Stimulated activated CD8-positive, alpha-beta memory T cell treated with anti-CD3 and anti-CD28 coated beads, Interleukin-4, amount 100 ng/mL, for 4 hours (primary cell): ENCODE measurements at regions not wholly inside any gene's neighbourhood (a gene's known extent, or its start where the extent isn't known, plus 50 kb on each side); places are given as distances from the start of the nearest gene placed in this dataset.

Source experiments
- DNase-seq, 2 donors: peaks; one replicate each; pipeline ENCODE4 v3.0.0-alpha.2; 2020; ENCODE audit warnings: low read depth in 2 of 2, low spot score in 1 of 2

DNA sequence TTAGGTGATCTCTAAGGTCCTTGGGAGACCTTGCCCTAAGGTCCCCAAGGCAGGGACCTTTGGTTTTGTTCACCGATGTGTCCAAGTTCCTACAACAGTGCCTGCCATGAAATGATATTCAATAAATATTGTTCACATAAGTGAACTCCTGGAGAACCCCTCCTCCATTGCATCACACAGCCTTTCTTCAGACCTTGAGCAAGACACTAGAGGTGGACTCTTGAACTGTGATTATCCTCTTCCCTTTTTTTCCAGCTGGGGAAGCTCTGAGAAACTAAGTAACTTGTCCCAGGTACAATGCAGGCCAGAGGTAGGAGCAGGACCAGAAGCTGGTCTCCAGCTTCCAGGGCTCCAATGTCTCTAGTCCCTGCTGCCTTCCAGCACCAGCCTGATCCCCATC is 76.6 kb upstream of the LMO1 start:
- no peak for DNase-seq

DNA sequence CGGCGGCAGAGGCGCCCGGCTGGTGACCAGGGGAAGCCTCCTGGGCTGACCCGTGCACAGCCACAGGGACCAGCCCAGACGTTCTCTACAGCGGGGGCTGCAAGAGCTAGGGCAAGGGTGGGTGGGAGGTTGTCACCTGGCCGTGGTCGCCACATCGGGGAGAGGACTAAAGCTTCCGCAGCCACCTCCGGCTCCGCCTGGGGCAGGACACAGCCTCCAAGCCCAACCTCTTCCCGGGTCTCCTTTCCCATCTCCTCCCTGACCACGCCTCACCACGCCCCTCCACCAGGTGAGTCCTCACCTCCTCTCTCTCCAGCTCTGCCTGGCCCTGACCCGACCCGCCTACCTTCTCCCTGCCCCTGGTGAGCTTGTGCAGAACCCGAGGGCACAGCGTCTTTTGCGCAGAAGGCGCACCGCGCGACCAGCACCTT is 75.9 kb upstream of the LMO1 start:
- no peak for DNase-seq

- DNase-seq = no peak
Observed at GRCh38 chr11:8338138-8338537, 74.5 kb upstream of the LMO1 start.

- no peak for DNase-seq
Observed at GRCh38 chr11:8337130-8337795, 73.6 kb upstream of the LMO1 start.

- no peak for DNase-seq
Observed at GRCh38 chr11:8336356-8337129, 72.9 kb upstream of the LMO1 start.

- DNase-seq = no peak
Observed at GRCh38 chr11:8335683-8336082, 72.0 kb upstream of the LMO1 start.

DNA sequence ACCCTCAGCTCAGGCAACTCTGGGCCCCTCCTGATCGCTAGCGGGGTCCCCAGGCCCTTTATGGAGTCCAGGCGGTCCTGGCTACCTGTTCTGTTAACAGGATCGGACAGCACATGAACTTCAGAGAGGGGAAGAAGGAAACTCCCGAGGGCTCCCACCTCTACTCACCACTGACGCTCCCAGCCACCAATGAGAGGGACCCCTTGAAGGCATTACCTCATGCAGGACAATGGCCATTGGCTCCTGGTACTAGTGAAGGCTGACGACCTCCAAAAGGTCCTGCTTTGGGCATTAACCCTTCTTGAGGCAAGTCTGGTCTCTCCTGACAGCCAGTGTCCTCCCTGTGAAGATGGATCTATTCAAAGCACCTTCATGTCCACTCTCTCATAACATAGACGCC is 71.5 kb upstream of the LMO1 start:
- no peak for DNase-seq

- DNase-seq = no peak
Observed at GRCh38 chr11:8333811-8334401, 70.2 kb upstream of the LMO1 start.

- DNase-seq = no peak
Observed at GRCh38 chr11:8333376-8333775, 69.7 kb upstream of the LMO1 start.

GRCh38 chr11:8332891-8333290 is 69.2 kb upstream of the LMO1 start:
- no peak for DNase-seq

DNA sequence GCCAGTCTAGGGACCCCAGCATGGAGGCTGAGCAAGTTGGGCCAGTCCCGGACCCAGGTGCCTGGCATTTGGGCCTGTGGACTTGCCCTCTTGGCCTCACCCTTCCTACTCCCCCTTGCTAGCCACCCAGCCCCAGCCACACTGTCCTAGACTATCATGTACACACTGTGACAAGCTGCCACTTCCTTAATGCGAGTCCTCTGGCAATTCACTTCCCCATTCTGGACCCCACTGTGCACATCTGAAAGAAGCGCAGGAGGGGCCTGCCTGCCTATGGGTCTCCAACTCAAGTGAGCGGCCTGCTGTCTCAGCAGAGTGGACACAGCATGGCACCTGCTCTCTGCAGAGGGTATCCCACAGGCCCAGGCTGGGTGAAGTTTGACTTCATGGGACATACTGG is 68.5 kb upstream of the LMO1 start:
- no peak for DNase-seq

DNA sequence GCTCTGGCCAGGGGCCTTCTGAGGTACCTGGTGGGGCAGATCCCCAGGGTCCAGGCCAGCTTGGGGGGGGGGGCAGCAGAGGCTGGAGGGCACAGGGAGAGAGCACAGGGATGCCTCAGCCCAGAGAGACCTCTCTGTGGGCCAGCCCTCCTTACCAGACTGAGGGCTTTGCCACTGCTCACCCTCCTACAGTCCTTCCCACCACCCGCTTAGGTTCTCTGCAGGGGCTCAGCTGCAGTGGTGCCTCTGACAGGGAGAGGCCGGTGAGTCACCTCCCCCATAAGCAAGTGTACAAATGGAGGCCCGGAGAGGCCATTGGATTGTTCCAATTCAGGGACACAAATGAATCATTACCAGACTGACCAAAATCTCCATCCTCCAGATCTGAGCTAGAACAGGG is 68.1 kb upstream of the LMO1 start:
- no peak for DNase-seq

- no peak for DNase-seq
Observed at GRCh38 chr11:8330896-8331295, 67.2 kb upstream of the LMO1 start.

DNA sequence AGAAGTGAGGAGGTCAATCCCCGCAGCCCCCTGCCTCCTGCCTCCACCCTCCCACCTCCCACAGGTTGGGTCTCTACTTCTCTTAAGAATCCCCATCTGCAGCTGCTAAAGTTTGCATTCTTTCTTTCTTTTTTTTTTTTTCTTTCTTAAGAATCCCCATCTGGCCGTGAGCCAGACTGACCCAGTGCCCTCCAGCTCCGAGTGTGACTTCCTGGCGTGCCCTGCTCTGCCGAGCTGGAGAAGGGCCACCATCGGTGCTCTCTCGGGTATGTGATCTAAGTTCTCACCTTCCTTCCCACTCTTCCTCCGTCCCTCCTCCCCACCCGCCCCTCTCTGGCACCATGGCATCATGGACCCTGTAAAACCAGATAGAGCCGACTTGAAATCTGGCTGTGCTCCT is 66.7 kb upstream of the LMO1 start:
- no peak for DNase-seq

GRCh38 chr11:8329847-8330361 is 66.2 kb upstream of the LMO1 start:
- no peak for DNase-seq

DNA sequence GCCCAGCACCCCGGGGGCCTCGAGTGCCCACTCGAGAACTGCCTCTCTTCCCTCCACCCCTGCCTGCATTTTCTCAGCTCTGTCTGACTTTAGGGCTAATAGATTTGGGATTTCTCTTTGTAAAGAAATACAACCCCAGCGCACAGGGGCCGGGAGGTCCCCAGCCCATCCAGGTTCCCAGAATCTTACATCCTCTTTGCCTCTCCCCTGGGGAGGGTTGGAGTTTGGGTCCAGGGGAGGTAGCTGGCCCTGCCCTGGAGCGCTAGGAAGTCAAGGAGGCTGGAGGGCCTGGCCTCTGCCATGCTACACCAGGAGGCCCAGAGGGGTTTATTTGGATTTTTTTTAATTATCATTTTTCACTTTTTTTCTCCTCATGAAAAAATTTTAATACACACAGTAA is 65.7 kb upstream of the LMO1 start:
- DNase-seq = no peak

GRCh38 chr11:8328848-8329330 is 65.2 kb upstream of the LMO1 start:
- DNase-seq = peak; percentile 3 to 9

DNA sequence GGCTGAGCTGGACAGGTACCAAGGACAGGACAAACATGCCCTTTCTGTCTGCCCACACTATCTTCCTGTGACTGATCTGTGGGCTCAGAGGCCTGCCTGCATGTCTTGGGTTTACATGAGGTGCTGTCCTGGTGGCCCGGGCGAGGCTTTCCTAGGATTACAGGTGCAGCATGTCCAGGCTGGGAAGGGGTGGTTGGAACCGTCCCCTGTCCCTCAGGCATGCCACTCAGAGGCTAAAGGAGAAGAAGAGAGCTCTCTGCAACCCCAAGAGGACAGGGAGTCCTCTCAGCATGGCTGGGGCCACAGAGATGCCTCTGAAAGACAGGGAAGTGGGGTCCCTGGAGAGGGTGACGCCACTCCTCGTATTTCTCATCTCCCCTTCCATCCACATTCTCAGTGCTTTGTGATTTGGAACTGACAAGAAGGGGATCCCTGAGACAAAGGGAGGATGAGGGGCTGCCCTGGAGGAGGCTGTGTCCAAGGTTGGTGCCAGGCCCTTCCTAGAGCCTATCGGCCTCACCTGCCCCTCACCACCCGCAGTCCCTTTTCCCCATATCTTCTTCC is 64.6 kb upstream of the LMO1 start:
- no peak for DNase-seq

GRCh38 chr11:8327761-8328192 is 64.1 kb upstream of the LMO1 start:
- DNase-seq = no peak

GRCh38 chr11:8326337-8326736 is 62.7 kb upstream of the LMO1 start:
- DNase-seq = no peak

- no peak for DNase-seq
Observed at GRCh38 chr11:8325591-8326304, 62.1 kb upstream of the LMO1 start.
